H1 (cell line): ENCODE measurements at regions not wholly inside any gene's neighbourhood (a gene's known extent, or its start where the extent isn't known, plus 50 kb on each side); places are given as distances from the start of the nearest gene placed in this dataset.

Experiments
- BRCA1 ChIP-seq: IDR thresholded peaks from 2 replicates; pipeline ENCODE4 v1.6.1; 2012; ENCODE audit warnings: low read depth, low read length, improper control_type of control experiment
- CHD2 ChIP-seq: IDR thresholded peaks from 2 replicates; pipeline ENCODE4 v1.6.1; 2012; ENCODE audit warnings: low read length, improper control_type of control experiment
- EGR1 ChIP-seq: IDR thresholded peaks from 2 replicates; pipeline ENCODE4 v1.6.1; 2011; ENCODE audit warnings: low read depth, low read length, borderline replicate concordance
- EZH2 ChIP-seq: fragments of 200-600 bp; sonication (generic); IDR thresholded peaks from 2 replicates; pipeline ENCODE4 v1.7.1; 2012; ENCODE audit warnings: low read depth, mild to moderate bottlenecking, moderate library complexity, low read length, inconsistent platforms; ENCODE audit not compliant: severe bottlenecking
- RBBP5 ChIP-seq: IDR thresholded peaks from 2 replicates; pipeline ENCODE4 v1.7.1; 2012; ENCODE audit warnings: low read depth, mild to moderate bottlenecking, inconsistent platforms, low read length, moderate library complexity, borderline replicate concordance
- RNF2 ChIP-seq: fragments of 200-900, 300-1000 bp; sonication (generic); IDR thresholded peaks from 2 replicates; pipeline ENCODE4 v1.7.1; 2016; ENCODE audit warnings: borderline replicate concordance, low read depth, mild to moderate bottlenecking, antibody characterized with exemption, low read length; ENCODE audit not compliant: poor library complexity, severe bottlenecking; ENCODE audit errors: missing control alignments
- SP4 ChIP-seq: IDR thresholded peaks from 2 replicates; pipeline ENCODE4 v1.6.1; 2012; ENCODE audit warnings: low read length, inconsistent platforms
- TF ChIP-seq, protein P1 (sequence below): fragments of 300-600 bp; sonication (generic); IDR thresholded peaks from 2 replicates; pipeline ENCODE4 v1.7.1; 2012; ENCODE audit warnings: low read length, moderate library complexity, mild to moderate bottlenecking, inconsistent platforms; ENCODE audit not compliant: insufficient replicate concordance

DNA sequence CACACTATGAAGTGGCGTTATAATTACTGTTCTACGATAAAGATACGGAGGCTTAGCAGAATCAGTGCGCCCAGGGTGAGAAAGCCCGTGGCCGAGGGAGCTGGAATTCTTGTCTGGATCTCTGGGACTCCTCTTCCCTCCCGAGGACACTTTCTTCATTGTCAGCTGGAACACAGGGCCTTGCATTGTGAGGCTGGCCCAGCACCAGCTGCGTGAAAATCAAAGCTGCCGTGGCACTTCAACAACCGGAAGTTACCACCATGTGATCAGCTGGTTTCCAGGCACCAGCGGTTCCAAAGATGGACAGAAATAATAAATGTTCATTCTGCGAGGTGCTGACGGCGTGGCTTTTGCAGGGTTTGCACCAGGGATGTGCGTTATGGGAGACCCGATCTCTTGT lies 234.0 kb upstream of the PITRM1 start (continued):
- TF ChIP-seq, protein P1, sequence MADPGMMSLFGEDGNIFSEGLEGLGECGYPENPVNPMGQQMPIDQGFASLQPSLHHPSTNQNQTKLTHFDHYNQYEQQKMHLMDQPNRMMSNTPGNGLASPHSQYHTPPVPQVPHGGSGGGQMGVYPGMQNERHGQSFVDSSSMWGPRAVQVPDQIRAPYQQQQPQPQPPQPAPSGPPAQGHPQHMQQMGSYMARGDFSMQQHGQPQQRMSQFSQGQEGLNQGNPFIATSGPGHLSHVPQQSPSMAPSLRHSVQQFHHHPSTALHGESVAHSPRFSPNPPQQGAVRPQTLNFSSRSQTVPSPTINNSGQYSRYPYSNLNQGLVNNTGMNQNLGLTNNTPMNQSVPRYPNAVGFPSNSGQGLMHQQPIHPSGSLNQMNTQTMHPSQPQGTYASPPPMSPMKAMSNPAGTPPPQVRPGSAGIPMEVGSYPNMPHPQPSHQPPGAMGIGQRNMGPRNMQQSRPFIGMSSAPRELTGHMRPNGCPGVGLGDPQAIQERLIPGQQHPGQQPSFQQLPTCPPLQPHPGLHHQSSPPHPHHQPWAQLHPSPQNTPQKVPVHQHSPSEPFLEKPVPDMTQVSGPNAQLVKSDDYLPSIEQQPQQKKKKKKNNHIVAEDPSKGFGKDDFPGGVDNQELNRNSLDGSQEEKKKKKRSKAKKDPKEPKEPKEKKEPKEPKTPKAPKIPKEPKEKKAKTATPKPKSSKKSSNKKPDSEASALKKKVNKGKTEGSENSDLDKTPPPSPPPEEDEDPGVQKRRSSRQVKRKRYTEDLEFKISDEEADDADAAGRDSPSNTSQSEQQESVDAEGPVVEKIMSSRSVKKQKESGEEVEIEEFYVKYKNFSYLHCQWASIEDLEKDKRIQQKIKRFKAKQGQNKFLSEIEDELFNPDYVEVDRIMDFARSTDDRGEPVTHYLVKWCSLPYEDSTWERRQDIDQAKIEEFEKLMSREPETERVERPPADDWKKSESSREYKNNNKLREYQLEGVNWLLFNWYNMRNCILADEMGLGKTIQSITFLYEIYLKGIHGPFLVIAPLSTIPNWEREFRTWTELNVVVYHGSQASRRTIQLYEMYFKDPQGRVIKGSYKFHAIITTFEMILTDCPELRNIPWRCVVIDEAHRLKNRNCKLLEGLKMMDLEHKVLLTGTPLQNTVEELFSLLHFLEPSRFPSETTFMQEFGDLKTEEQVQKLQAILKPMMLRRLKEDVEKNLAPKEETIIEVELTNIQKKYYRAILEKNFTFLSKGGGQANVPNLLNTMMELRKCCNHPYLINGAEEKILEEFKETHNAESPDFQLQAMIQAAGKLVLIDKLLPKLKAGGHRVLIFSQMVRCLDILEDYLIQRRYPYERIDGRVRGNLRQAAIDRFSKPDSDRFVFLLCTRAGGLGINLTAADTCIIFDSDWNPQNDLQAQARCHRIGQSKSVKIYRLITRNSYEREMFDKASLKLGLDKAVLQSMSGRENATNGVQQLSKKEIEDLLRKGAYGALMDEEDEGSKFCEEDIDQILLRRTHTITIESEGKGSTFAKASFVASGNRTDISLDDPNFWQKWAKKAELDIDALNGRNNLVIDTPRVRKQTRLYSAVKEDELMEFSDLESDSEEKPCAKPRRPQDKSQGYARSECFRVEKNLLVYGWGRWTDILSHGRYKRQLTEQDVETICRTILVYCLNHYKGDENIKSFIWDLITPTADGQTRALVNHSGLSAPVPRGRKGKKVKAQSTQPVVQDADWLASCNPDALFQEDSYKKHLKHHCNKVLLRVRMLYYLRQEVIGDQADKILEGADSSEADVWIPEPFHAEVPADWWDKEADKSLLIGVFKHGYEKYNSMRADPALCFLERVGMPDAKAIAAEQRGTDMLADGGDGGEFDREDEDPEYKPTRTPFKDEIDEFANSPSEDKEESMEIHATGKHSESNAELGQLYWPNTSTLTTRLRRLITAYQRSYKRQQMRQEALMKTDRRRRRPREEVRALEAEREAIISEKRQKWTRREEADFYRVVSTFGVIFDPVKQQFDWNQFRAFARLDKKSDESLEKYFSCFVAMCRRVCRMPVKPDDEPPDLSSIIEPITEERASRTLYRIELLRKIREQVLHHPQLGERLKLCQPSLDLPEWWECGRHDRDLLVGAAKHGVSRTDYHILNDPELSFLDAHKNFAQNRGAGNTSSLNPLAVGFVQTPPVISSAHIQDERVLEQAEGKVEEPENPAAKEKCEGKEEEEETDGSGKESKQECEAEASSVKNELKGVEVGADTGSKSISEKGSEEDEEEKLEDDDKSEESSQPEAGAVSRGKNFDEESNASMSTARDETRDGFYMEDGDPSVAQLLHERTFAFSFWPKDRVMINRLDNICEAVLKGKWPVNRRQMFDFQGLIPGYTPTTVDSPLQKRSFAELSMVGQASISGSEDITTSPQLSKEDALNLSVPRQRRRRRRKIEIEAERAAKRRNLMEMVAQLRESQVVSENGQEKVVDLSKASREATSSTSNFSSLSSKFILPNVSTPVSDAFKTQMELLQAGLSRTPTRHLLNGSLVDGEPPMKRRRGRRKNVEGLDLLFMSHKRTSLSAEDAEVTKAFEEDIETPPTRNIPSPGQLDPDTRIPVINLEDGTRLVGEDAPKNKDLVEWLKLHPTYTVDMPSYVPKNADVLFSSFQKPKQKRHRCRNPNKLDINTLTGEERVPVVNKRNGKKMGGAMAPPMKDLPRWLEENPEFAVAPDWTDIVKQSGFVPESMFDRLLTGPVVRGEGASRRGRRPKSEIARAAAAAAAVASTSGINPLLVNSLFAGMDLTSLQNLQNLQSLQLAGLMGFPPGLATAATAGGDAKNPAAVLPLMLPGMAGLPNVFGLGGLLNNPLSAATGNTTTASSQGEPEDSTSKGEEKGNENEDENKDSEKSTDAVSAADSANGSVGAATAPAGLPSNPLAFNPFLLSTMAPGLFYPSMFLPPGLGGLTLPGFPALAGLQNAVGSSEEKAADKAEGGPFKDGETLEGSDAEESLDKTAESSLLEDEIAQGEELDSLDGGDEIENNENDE: no peak
- no peak for TF ChIP-seq RNF2
- no peak for TF ChIP-seq BRCA1
- no peak for TF ChIP-seq CHD2
- TF ChIP-seq SP4: no peak
- TF ChIP-seq RBBP5: no peak
- no peak for TF ChIP-seq EZH2
- no peak for TF ChIP-seq EGR1
- TF ChIP-seq, all 59 proteins: peak for 0
